ENCODE measurements at regions not wholly inside any gene's neighbourhood (a gene's known extent, or its start where the extent isn't known, plus 50 kb on each side); places are given as distances from the start of the nearest gene placed in this dataset.

GRCh38 chr15:75134748-75135147 is 66.9 kb upstream of the C15orf39 start:
- TF ChIP-seq CTCF (IDR thresholded peaks at IDR 0.05; ENCODE audit: low read depth, low read length, missing control alignments), result no peak
- in situ Hi-C loops (cut with HindIII; ENCODE audit: low sequenced_read_pairs), result no loop called here
- no peak overlapping the region for H3K4me3 ChIP-seq (ENCODE audit: low read depth, low read length)
- DNase-seq (ENCODE audit: low read depth), result no peak

- no peak overlapping the region for H3K4me3 ChIP-seq (ENCODE audit: low read depth, low read length)
- TF ChIP-seq CTCF (IDR thresholded peaks at IDR 0.05; ENCODE audit: low read depth, low read length, missing control alignments), result no peak
- in situ Hi-C loops (cut with HindIII; ENCODE audit: low sequenced_read_pairs), result no loop called here
- no peak for DNase-seq (ENCODE audit: low read depth)
Observed at GRCh38 chr15:75136118-75136517, 65.6 kb upstream of the C15orf39 start.

- H3K4me3 ChIP-seq (ENCODE audit: low read depth, low read length), result no peak overlapping the region
- no peak for TF ChIP-seq CTCF (IDR thresholded peaks at IDR 0.05; ENCODE audit: low read depth, low read length, missing control alignments)
- no peak for DNase-seq (ENCODE audit: low read depth)
- in situ Hi-C loops (cut with HindIII; ENCODE audit: low sequenced_read_pairs), result no loop called here
Observed at GRCh38 chr15:75136758-75137157, 64.9 kb upstream of the C15orf39 start.

- H3K4me3 ChIP-seq (ENCODE audit: low read depth, low read length), result no peak overlapping the region
- no peak for DNase-seq (ENCODE audit: low read depth)
- no peak for TF ChIP-seq CTCF (IDR thresholded peaks at IDR 0.05; ENCODE audit: low read depth, low read length, missing control alignments)
- in situ Hi-C loops (cut with HindIII; ENCODE audit: low sequenced_read_pairs), result no loop called here
Observed at GRCh38 chr15:75138016-75138999, 63.4 kb upstream of the C15orf39 start.

- in situ Hi-C loops (cut with HindIII; ENCODE audit: low sequenced_read_pairs), result no loop called here
Observed at GRCh38 chr15:75140080-75140879, 61.4 kb upstream of the C15orf39 start.

More at GRCh38 chr15:75140080-75140879, 61.4 kb upstream of the C15orf39 start:
- no peak for TF ChIP-seq CTCF (IDR thresholded peaks at IDR 0.05; ENCODE audit: low read depth, low read length, missing control alignments)
- no peak overlapping the region for H3K4me3 ChIP-seq (ENCODE audit: low read depth, low read length)
- no peak for DNase-seq (ENCODE audit: low read depth)
